Smooth muscle cell (in vitro differentiated cells): ENCODE measurements at regions not wholly inside any gene's neighbourhood (a gene's known extent, or its start where the extent isn't known, plus 50 kb on each side); places are given as distances from the start of the nearest gene placed in this dataset.

ENCODE experiments used
- DNase-seq: peaks from one replicate; lab custom pipeline; 2025; ENCODE audit not compliant: unreplicated experiment; lab: John Stamatoyannopoulos, UW
- H2AFZ ChIP-seq: fragments of 200-600 bp; sonication (generic); 2 replicates; pipeline ENCODE4 v1.6.0; 2016; ENCODE audit warnings: antibody characterized with exemption, low read depth, mild to moderate bottlenecking
- H3F3A ChIP-seq: fragments of 200-600 bp; sonication (generic); 2 replicates; pipeline ENCODE4 v1.6.0; 2017; ENCODE audit warnings: antibody characterized with exemption, low read depth
- H3K27ac ChIP-seq: fragments of 200-600 bp; sonication (generic); 2 replicates; pipeline ENCODE4 v1.5.1; 2016; ENCODE audit warnings: low read depth, mild to moderate bottlenecking
- H3K27me3 ChIP-seq: fragments of 200-600 bp; sonication (generic); 2 replicates; pipeline ENCODE4 v1.6.1; 2016; ENCODE audit warnings: low read depth, mild to moderate bottlenecking
- H3K36me3 ChIP-seq: fragments of 200-600 bp; sonication (generic); 2 replicates; pipeline ENCODE4 v1.5.1; 2016; ENCODE audit warnings: low read depth
- H3K4me1 ChIP-seq: fragments of 200-600 bp; sonication (generic); 2 replicates; pipeline ENCODE4 v1.5.1; 2016; ENCODE audit warnings: low read depth
- H3K4me2 ChIP-seq: fragments of 200-600 bp; sonication (generic); 2 replicates; pipeline ENCODE4 v1.6.0; 2016; ENCODE audit warnings: mild to moderate bottlenecking
- H3K4me3 ChIP-seq: fragments of 200-600 bp; sonication (generic); 2 replicates; pipeline ENCODE4 v1.5.1; 2016; ENCODE audit warnings: mild to moderate bottlenecking
- H3K79me2 ChIP-seq: fragments of 200-600 bp; sonication (generic); 2 replicates; pipeline ENCODE4 v1.6.0; 2016; ENCODE audit warnings: low read depth, mild to moderate bottlenecking
- H3K9ac ChIP-seq: fragments of 200-600 bp; sonication (generic); 2 replicates; pipeline ENCODE4 v1.6.0; 2016; ENCODE audit warnings: low read depth
- H3K9me3 ChIP-seq: fragments of 200-600 bp; sonication (generic); replicated peaks from 2 replicates; pipeline ENCODE4 v1.5.1; 2016; ENCODE audit warnings: low read depth
- H4K20me1 ChIP-seq: fragments of 200-600 bp; sonication (generic); 2 replicates; pipeline ENCODE4 v1.6.0; 2016; ENCODE audit warnings: low read depth
- CTCF ChIP-seq: fragments of 200-600 bp; sonication (generic); IDR thresholded peaks from 2 replicates; pipeline ENCODE4 v1.5.1; 2017; ENCODE audit warnings: borderline replicate concordance, mild to moderate bottlenecking, antibody characterized with exemption; ENCODE audit not compliant: insufficient read depth, poor library complexity, severe bottlenecking
- WGBS: methylation state at CpG from one replicate; pipeline ENCODE4 v1.1.7; 2016; ENCODE audit warnings: low lambda C conversion rate; 5-methylcytosine and 5-hydroxymethylcytosine counted together

DNA sequence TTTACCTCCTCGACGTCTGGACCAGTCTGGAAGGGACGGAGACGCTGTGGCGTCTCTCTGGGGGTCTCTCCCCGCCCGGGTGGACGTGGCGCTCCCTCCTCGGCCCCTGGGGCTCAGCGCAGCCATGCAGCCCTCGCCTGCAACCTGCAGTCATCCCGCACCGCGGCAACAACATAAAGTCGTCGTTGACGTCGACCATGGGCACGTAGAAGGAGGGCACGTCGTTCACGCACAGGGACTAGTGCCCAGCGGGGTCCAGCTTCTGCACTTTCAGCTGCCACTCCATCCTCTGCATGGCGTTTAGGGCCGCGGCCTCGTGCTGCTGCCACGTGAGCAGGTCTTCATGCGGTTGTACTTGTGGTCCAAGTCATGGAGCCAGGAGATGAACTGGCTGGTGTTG lies 889.6 kb upstream of the LRRTM1 start:
- Histone ChIP-seq H4K20me1 (no peaks in the 10 kb centered on the region), H3K9ac (no peak overlapping the region), H2AFZ (no peak overlapping the region), H3F3A (no peaks in the 10 kb centered on the region), H3K4me1 (no peaks in the 10 kb centered on the region), H3K4me3 (no peak overlapping the region), H3K4me2 (no peak overlapping the region), H3K27ac (no peak overlapping the region), H3K27me3 (no peaks in the 10 kb centered on the region), H3K79me2 (no peaks in the 10 kb centered on the region), H3K36me3 (no peaks in the 10 kb centered on the region), H3K9me3 (no peaks in the 10 kb centered on the region)
- no peak for DNase-seq
- WGBS: 93% methylated on average over 30 of the region's 30 CpGs
- no peak for TF ChIP-seq CTCF

GRCh38 chr2:81181845-81182244 lies 877.3 kb upstream of the LRRTM1 start:
- Histone ChIP-seq H3K36me3 (no peaks in the 10 kb centered on the region), H3F3A (no peaks in the 10 kb centered on the region), H3K27me3 (no peaks in the 10 kb centered on the region), H2AFZ (no peak overlapping the region), H3K4me1 (no peaks in the 10 kb centered on the region), H3K79me2 (no peaks in the 10 kb centered on the region), H3K9me3 (no peaks in the 10 kb centered on the region), H3K4me3 (no peak overlapping the region), H3K27ac (no peak overlapping the region), H4K20me1 (no peaks in the 10 kb centered on the region), H3K4me2 (no peak overlapping the region), H3K9ac (no peak overlapping the region)
- TF ChIP-seq CTCF: no peak
- no peak for DNase-seq

GRCh38 chr2:81171447-81171846 lies 866.9 kb upstream of the LRRTM1 start:
- no peak for DNase-seq
- no peak for TF ChIP-seq CTCF
- Histone ChIP-seq H3K79me2 (no peaks in the 10 kb centered on the region), H3F3A (no peaks in the 10 kb centered on the region), H3K4me1 (no peaks in the 10 kb centered on the region), H3K27me3 (peaks cover 11% of the 10 kb centered on the region), H4K20me1 (no peaks in the 10 kb centered on the region), H3K4me3 (no peak overlapping the region), H3K9me3 (no peaks in the 10 kb centered on the region), H3K27ac (no peak overlapping the region), H3K9ac (no peak overlapping the region), H2AFZ (no peak overlapping the region), H3K4me2 (no peak overlapping the region), H3K36me3 (no peaks in the 10 kb centered on the region)
- 90% methylated on average over 2 of the region's 2 CpGs for WGBS

DNA sequence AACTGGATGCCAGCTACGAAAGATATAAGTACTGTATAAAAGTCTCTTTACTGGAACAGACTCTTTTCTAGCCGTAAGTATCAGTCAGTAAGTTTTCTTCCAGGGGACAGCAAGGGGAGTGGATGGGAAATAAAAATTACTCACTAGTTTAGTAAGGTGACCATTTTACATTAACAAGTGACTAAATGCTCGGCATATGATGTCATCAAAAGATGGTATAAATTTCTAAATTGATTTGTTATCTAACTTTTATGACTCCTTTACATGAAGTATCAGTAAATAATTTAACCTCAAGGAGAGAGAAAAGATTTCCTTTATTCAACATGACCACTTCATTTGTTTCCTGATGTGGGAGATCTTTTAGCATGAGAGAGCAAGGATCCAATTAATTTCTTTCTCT lies 859.0 kb upstream of the LRRTM1 start:
- H3K27ac ChIP-seq: no peak overlapping the region
- H4K20me1 ChIP-seq: no peaks in the 10 kb centered on the region
- no peaks in the 10 kb centered on the region for H3K79me2 ChIP-seq
- no peak overlapping the region for H3K9ac ChIP-seq
- H3K4me1 ChIP-seq: no peaks in the 10 kb centered on the region
- H3K9me3 ChIP-seq: no peaks in the 10 kb centered on the region
- no peak overlapping the region for H3K4me3 ChIP-seq
- 87% methylated on average over 3 of the region's 3 CpGs for WGBS
- no peak for DNase-seq
- no peak for TF ChIP-seq CTCF
- no peaks in the 10 kb centered on the region for H3K27me3 ChIP-seq
- no peaks in the 10 kb centered on the region for H3K36me3 ChIP-seq
- H2AFZ ChIP-seq: no peak overlapping the region
- no peak overlapping the region for H3K4me2 ChIP-seq
- no peaks in the 10 kb centered on the region for H3F3A ChIP-seq
